ENCODE measurements at regions not wholly inside any gene's neighbourhood (a gene's known extent, or its start where the extent isn't known, plus 50 kb on each side); places are given as distances from the start of the nearest gene placed in this dataset.

DNA sequence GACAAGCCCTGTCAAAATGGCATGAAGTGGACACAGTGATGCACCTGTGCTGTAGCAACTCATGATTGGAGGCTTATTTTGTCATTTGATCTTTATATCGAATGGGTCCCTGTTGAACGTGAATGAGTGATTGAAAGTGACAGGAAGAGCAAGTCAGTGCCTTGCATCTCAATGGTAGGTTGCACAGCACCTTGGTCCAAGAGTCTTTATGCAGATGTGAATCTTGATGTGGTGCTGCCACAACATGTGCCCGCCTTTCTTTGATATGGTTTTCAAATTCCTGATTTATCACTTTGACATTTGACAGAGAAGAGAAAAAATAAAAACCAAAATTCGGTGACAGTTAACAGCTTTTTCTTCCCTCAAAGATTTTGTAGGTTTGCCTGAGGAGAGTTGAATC, 1182.4 kb downstream of the DNAJB9 start:
- Histone ChIP-seq H3K9ac (ENCODE audit: low read depth in 1 of 3, low read length in 3 of 3) (no peak overlapping the region), H3K4me1 (ENCODE audit: control insufficient read depth in 3 of 3, insufficient read depth in 3 of 3, low read length in 3 of 3) (no peaks in the 10 kb centered on the region), H3K9me3 (ENCODE audit: control insufficient read depth in 3 of 3, low read length in 3 of 3) (no peaks in the 10 kb centered on the region), H3K27me3 (ENCODE audit: control insufficient read depth in 3 of 3, insufficient read depth in 3 of 3, low read length in 3 of 3) (no peaks in the 10 kb centered on the region), H3K4me3 (ENCODE audit: low read length in 3 of 3) (no peak overlapping the region), H3K36me3 (ENCODE audit: control insufficient read depth in 3 of 3, insufficient read depth in 3 of 3, low read length in 3 of 3) (no peaks in the 10 kb centered on the region), H3K27ac (ENCODE audit: low read depth, low read length) (no peak overlapping the region)

DNA sequence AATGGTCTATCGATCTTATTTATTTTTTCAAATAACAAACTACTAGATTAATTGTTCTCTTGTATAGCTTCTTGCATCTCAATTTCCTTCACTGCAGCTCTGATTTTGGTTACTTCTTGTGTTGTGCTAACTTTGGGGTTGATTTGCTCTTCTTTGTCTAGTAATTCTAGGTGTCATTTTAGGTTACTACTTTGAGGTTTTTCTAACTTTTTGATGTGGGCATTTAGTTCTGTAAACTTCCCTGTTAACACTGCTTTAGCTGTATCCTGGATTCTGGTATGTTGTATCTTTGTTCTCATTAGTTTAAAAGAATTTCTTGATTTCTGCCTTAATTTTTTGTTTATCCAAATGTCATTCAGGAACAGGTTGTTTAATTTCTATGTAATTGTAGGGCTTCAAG, 1188.0 kb downstream of the DNAJB9 start:
- no peaks in the 10 kb centered on the region for H3K9me3 ChIP-seq (ENCODE audit: control insufficient read depth in 3 of 3, low read length in 3 of 3)
- H3K27ac ChIP-seq (ENCODE audit: low read depth, low read length), result no peak overlapping the region

DNA sequence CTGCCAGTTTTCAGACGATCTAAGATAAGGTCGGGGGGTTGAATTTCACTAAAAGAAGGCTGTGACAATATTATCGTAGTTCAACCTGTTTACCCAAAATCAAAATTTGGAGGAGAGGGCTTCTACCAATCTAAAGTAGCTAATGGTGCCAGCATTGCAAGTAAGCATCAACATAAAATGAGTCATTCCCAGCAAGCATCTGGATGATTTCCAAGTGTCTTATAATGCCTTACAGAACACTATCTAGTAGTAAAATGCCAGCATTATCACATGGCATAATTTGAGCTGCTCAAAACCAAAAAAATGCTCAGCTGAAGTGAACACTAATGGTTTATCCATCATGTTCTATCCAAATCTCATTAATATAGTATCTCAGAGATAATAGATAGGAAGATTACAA, 1193.9 kb downstream of the DNAJB9 start:
- H3K4me3 ChIP-seq (ENCODE audit: low read length in 3 of 3), result no peak overlapping the region
- no peaks in the 10 kb centered on the region for H3K36me3 ChIP-seq (ENCODE audit: control insufficient read depth in 3 of 3, insufficient read depth in 3 of 3, low read length in 3 of 3)
- no peak overlapping the region for H3K9ac ChIP-seq (ENCODE audit: low read depth in 1 of 3, low read length in 3 of 3)
- no peaks in the 10 kb centered on the region for H3K27me3 ChIP-seq (ENCODE audit: control insufficient read depth in 3 of 3, insufficient read depth in 3 of 3, low read length in 3 of 3)
- H3K27ac ChIP-seq (ENCODE audit: low read depth, low read length), result no peak overlapping the region
- no peaks in the 10 kb centered on the region for H3K9me3 ChIP-seq (ENCODE audit: control insufficient read depth in 3 of 3, low read length in 3 of 3)
- no peaks in the 10 kb centered on the region for H3K4me1 ChIP-seq (ENCODE audit: control insufficient read depth in 3 of 3, insufficient read depth in 3 of 3, low read length in 3 of 3)

More for the DNA sequence above, 1188.0 kb downstream of the DNAJB9 start:
- no peak overlapping the region for H3K4me3 ChIP-seq (ENCODE audit: low read length in 3 of 3)
- no peaks in the 10 kb centered on the region for H3K36me3 ChIP-seq (ENCODE audit: control insufficient read depth in 3 of 3, insufficient read depth in 3 of 3, low read length in 3 of 3)
- H3K4me1 ChIP-seq (ENCODE audit: control insufficient read depth in 3 of 3, insufficient read depth in 3 of 3, low read length in 3 of 3), result no peaks in the 10 kb centered on the region
- no peaks in the 10 kb centered on the region for H3K27me3 ChIP-seq (ENCODE audit: control insufficient read depth in 3 of 3, insufficient read depth in 3 of 3, low read length in 3 of 3)
- no peak overlapping the region for H3K9ac ChIP-seq (ENCODE audit: low read depth in 1 of 3, low read length in 3 of 3)

DNA sequence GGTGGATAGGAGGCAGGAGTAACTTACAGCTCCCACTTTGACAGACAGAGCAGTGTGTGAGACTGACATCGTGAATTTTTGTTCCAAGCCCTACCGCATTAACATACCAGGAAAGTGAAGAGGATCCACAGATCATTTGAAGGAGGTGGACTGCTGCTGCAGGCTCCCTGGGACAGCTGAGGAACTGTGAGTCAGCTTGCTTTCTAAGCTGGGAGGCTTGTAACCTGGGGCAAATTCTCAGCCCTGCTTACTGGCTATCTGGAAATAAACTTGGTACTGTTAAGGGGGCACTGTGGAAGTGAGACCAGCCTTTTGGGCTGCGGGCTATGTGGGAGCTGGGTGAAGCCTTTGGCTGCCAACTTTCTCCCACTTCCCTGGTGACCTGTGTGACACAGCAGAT, 1202.5 kb downstream of the DNAJB9 start:
- Histone ChIP-seq H3K27ac (ENCODE audit: low read depth, low read length) (no peak overlapping the region), H3K4me1 (ENCODE audit: control insufficient read depth in 3 of 3, insufficient read depth in 3 of 3, low read length in 3 of 3) (no peaks in the 10 kb centered on the region), H3K9me3 (ENCODE audit: control insufficient read depth in 3 of 3, low read length in 3 of 3) (no peaks in the 10 kb centered on the region), H3K36me3 (ENCODE audit: control insufficient read depth in 3 of 3, insufficient read depth in 3 of 3, low read length in 3 of 3) (no peaks in the 10 kb centered on the region), H3K4me3 (ENCODE audit: low read length in 3 of 3) (no peak overlapping the region), H3K9ac (ENCODE audit: low read depth in 1 of 3, low read length in 3 of 3) (no peak overlapping the region), H3K27me3 (ENCODE audit: control insufficient read depth in 3 of 3, insufficient read depth in 3 of 3, low read length in 3 of 3) (no peaks in the 10 kb centered on the region)

DNA sequence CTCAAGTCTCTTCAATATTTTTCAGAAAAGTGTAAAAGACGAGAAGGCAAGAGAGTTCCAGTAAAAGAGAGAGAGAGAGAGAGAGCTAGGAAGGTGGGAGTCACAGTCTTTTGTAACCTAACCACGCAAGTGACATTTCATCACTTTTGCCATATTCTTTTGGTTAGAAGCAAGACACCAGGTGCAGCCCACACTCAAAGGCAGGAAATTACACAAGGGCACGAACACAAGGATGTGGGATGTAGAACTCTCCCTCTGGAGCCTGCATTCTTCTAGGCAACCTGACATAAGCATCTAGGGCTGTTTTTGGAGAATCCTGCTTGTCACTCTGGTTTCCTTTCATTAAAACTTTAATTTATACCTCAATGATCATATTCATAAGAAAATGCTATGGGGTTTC, 1213.1 kb downstream of the DNAJB9 start:
- Histone ChIP-seq H3K4me3 (ENCODE audit: low read length in 3 of 3) (no peak overlapping the region), H3K27me3 (ENCODE audit: control insufficient read depth in 3 of 3, insufficient read depth in 3 of 3, low read length in 3 of 3) (no peaks in the 10 kb centered on the region), H3K9ac (ENCODE audit: low read depth in 1 of 3, low read length in 3 of 3) (no peak overlapping the region), H3K9me3 (ENCODE audit: control insufficient read depth in 3 of 3, low read length in 3 of 3) (no peaks in the 10 kb centered on the region), H3K4me1 (ENCODE audit: control insufficient read depth in 3 of 3, insufficient read depth in 3 of 3, low read length in 3 of 3) (no peaks in the 10 kb centered on the region), H3K27ac (ENCODE audit: low read depth, low read length) (no peak overlapping the region), H3K36me3 (ENCODE audit: control insufficient read depth in 3 of 3, insufficient read depth in 3 of 3, low read length in 3 of 3) (no peaks in the 10 kb centered on the region)

DNA sequence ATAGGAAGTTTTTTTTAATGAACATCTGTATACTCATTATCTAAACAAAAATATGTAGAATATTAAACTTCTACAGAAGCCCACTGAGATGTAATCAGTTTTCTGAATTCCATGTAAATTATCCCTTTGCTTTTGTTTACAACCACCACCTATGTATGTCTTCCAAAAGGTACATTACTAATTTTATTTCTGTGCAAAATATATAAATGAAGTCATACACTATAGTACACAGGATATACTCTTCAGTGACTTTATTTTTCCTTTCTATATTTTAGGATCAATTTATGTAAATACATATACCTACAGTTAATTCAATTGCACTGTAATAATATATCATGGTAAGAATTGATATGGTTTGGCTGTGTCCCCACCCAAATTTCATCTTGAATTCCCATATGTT, 1236.9 kb downstream of the DNAJB9 start:
- H3K4me1 ChIP-seq (ENCODE audit: control insufficient read depth in 3 of 3, insufficient read depth in 3 of 3, low read length in 3 of 3), result no peaks in the 10 kb centered on the region
- H3K9me3 ChIP-seq (ENCODE audit: control insufficient read depth in 3 of 3, low read length in 3 of 3), result no peaks in the 10 kb centered on the region
- H3K27me3 ChIP-seq (ENCODE audit: control insufficient read depth in 3 of 3, insufficient read depth in 3 of 3, low read length in 3 of 3), result no peaks in the 10 kb centered on the region
- no peaks in the 10 kb centered on the region for H3K36me3 ChIP-seq (ENCODE audit: control insufficient read depth in 3 of 3, insufficient read depth in 3 of 3, low read length in 3 of 3)
- no peak overlapping the region for H3K4me3 ChIP-seq (ENCODE audit: low read length in 3 of 3)
- no peak overlapping the region for H3K27ac ChIP-seq (ENCODE audit: low read depth, low read length)
- H3K9ac ChIP-seq (ENCODE audit: low read depth in 1 of 3, low read length in 3 of 3), result no peak overlapping the region

DNA sequence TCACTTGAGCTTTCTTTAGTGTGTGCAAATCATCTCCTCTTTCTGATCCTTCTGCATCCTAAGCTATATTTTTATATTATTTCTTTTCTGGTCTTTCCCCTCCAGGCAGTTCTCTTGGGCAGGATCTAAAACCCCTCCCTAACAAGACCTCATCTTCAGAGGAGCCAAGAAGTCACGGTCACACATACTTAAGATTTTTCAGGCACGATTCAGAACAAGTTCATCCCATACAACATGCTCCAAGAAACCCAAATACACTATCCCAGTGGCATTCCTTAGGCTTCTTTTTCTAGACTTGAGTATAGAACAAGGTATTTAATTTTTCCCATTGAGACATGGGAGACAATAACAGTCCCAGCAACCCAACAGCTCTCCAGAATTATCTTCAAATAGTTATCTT, 1251.5 kb downstream of the DNAJB9 start:
- H3K27ac ChIP-seq (ENCODE audit: low read depth, low read length), result no peak overlapping the region

DNA sequence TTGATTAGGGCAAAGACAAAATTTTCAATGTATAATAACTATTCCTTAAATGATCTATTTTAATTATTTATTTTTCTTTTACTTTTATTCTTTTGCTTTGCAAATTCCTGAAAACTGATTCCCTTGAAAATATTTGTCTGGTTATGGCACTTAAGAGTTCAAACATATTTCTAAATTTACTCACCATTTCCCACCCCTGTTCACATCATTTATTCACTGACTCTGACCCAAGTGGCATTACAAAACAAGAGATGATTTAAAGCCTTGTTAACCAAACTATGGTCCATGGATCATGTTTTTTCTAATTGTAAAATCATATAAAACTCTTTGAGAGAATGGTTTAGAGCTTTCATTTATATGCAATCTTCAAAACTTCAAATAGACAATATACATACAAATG, 1256.1 kb upstream of the LRRN3 start:
- H3K36me3 ChIP-seq (ENCODE audit: control insufficient read depth in 3 of 3, insufficient read depth in 3 of 3, low read length in 3 of 3), result no peaks in the 10 kb centered on the region
- H3K27me3 ChIP-seq (ENCODE audit: control insufficient read depth in 3 of 3, insufficient read depth in 3 of 3, low read length in 3 of 3), result no peaks in the 10 kb centered on the region
- H3K9ac ChIP-seq (ENCODE audit: low read depth in 1 of 3, low read length in 3 of 3), result no peak overlapping the region
- no peaks in the 10 kb centered on the region for H3K9me3 ChIP-seq (ENCODE audit: control insufficient read depth in 3 of 3, low read length in 3 of 3)
- H3K27ac ChIP-seq (ENCODE audit: low read depth, low read length), result no peak overlapping the region
- H3K4me3 ChIP-seq (ENCODE audit: low read length in 3 of 3), result no peak overlapping the region
- no peaks in the 10 kb centered on the region for H3K4me1 ChIP-seq (ENCODE audit: control insufficient read depth in 3 of 3, insufficient read depth in 3 of 3, low read length in 3 of 3)

More for the DNA sequence above, 1251.5 kb downstream of the DNAJB9 start:
- Histone ChIP-seq H3K36me3 (ENCODE audit: control insufficient read depth in 3 of 3, insufficient read depth in 3 of 3, low read length in 3 of 3) (no peaks in the 10 kb centered on the region), H3K4me1 (ENCODE audit: control insufficient read depth in 3 of 3, insufficient read depth in 3 of 3, low read length in 3 of 3) (no peaks in the 10 kb centered on the region), H3K9ac (ENCODE audit: low read depth in 1 of 3, low read length in 3 of 3) (no peak overlapping the region), H3K27me3 (ENCODE audit: control insufficient read depth in 3 of 3, insufficient read depth in 3 of 3, low read length in 3 of 3) (no peaks in the 10 kb centered on the region), H3K4me3 (ENCODE audit: low read length in 3 of 3) (no peak overlapping the region), H3K9me3 (ENCODE audit: control insufficient read depth in 3 of 3, low read length in 3 of 3) (peaks cover 0 to 4% (median 3%) of the 10 kb centered on the region in 3 donors)

DNA sequence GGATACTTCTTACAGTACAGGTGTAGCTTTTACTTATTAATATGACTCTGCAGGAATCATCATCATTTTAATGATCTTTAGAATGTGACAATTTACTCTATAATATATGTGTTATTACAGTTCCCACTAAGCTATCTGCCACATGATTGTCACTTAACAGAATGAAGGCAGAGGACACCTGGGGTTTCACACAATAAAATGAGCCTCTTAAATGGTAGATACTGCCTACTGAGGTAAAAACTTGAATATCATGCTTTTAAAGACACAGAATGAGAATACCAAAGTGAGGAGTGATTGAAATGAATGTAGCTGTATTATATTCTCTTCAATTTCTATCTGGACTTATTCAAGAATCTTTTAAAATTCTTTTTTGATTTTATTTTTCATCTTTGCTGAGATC, 1255.3 kb upstream of the LRRN3 start:
- Histone ChIP-seq H3K27ac (ENCODE audit: low read depth, low read length) (no peak overlapping the region), H3K9ac (ENCODE audit: low read depth in 1 of 3, low read length in 3 of 3) (no peak overlapping the region), H3K36me3 (ENCODE audit: control insufficient read depth in 3 of 3, insufficient read depth in 3 of 3, low read length in 3 of 3) (no peaks in the 10 kb centered on the region), H3K27me3 (ENCODE audit: control insufficient read depth in 3 of 3, insufficient read depth in 3 of 3, low read length in 3 of 3) (no peaks in the 10 kb centered on the region), H3K4me1 (ENCODE audit: control insufficient read depth in 3 of 3, insufficient read depth in 3 of 3, low read length in 3 of 3) (no peaks in the 10 kb centered on the region), H3K9me3 (ENCODE audit: control insufficient read depth in 3 of 3, low read length in 3 of 3) (no peaks in the 10 kb centered on the region), H3K4me3 (ENCODE audit: low read length in 3 of 3) (no peak overlapping the region)

DNA sequence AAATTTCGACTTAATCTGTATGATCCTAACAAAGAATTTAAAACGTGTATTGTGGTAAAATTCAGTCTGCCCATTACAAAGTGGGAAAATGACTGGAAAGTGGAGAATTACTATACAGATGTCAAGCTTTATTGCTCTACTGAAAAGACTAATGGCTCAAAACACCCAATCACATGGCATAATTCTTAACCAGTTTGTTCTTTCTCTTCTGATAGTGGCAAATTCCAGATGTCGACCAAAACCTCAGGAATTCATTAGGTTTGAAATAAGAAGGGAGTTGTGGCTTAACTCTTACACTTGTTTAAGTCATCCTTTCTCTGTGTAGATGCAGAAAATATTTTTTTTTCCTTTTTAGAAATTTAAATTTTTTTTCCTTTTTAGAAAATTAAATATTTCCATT, 1254.9 kb upstream of the LRRN3 start:
- no peak overlapping the region for H3K4me3 ChIP-seq (ENCODE audit: low read length in 3 of 3)
- H3K27ac ChIP-seq (ENCODE audit: low read depth, low read length), result no peak overlapping the region
- H3K27me3 ChIP-seq (ENCODE audit: control insufficient read depth in 3 of 3, insufficient read depth in 3 of 3, low read length in 3 of 3), result no peaks in the 10 kb centered on the region
- H3K36me3 ChIP-seq (ENCODE audit: control insufficient read depth in 3 of 3, insufficient read depth in 3 of 3, low read length in 3 of 3), result no peaks in the 10 kb centered on the region
- no peaks in the 10 kb centered on the region for H3K9me3 ChIP-seq (ENCODE audit: control insufficient read depth in 3 of 3, low read length in 3 of 3)
- no peak overlapping the region for H3K9ac ChIP-seq (ENCODE audit: low read depth in 1 of 3, low read length in 3 of 3)
- no peaks in the 10 kb centered on the region for H3K4me1 ChIP-seq (ENCODE audit: control insufficient read depth in 3 of 3, insufficient read depth in 3 of 3, low read length in 3 of 3)

DNA sequence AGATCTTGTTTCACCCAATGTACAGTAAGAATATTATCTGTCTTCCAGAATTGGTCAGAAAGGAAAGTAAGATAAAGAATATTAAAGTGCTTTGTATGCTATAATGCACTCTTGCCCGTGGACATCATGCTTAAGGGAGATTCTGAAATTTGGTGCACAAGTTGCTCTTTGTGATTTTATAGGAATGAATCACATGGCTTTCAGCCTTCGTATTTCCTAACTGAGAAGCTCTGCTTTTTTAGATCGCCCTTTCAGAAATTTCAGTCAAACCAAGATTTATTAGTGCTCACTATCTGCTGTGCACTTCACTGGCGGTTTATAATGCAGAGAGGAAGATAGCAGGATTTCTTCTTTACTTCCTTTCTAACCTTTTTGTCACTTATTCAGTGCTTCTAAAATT, 1248.5 kb upstream of the LRRN3 start:
- H3K4me3 ChIP-seq (ENCODE audit: low read length in 3 of 3), result no peak overlapping the region
- no peaks in the 10 kb centered on the region for H3K4me1 ChIP-seq (ENCODE audit: control insufficient read depth in 3 of 3, insufficient read depth in 3 of 3, low read length in 3 of 3)

More for the DNA sequence above, 1248.5 kb upstream of the LRRN3 start:
- H3K27ac ChIP-seq (ENCODE audit: low read depth, low read length), result no peak overlapping the region
- H3K9me3 ChIP-seq (ENCODE audit: control insufficient read depth in 3 of 3, low read length in 3 of 3), result no peaks in the 10 kb centered on the region
- no peaks in the 10 kb centered on the region for H3K27me3 ChIP-seq (ENCODE audit: control insufficient read depth in 3 of 3, insufficient read depth in 3 of 3, low read length in 3 of 3)
- H3K9ac ChIP-seq (ENCODE audit: low read depth in 1 of 3, low read length in 3 of 3), result no peak overlapping the region
- no peaks in the 10 kb centered on the region for H3K36me3 ChIP-seq (ENCODE audit: control insufficient read depth in 3 of 3, insufficient read depth in 3 of 3, low read length in 3 of 3)
